Right kidney (tissue), 1 donor: ENCODE measurements at regions not wholly inside any gene's neighbourhood (a gene's known extent, or its start where the extent isn't known, plus 50 kb on each side); places are given as distances from the start of the nearest gene placed in this dataset.

Experiments used
- DNase-seq: peaks from one replicate; pipeline ENCODE4 v3.0.0-alpha.2; 2016

- DNase-seq, result no peak
Observed at GRCh38 chr7:80288175-80289122, 153.8 kb downstream of the GNAI1 start.

GRCh38 chr7:80287400-80288174 is 153.0 kb downstream of the GNAI1 start:
- no peak for DNase-seq

GRCh38 chr7:80286611-80287010 is 152.0 kb downstream of the GNAI1 start:
- DNase-seq, result no peak

- no peak for DNase-seq
Observed at GRCh38 chr7:80284855-80285254, 150.2 kb downstream of the GNAI1 start.

GRCh38 chr7:80279760-80280159 is 145.1 kb downstream of the GNAI1 start:
- no peak for DNase-seq

GRCh38 chr7:80278737-80279136 is 144.1 kb downstream of the GNAI1 start:
- no peak for DNase-seq

GRCh38 chr7:80277434-80278427 is 143.1 kb downstream of the GNAI1 start:
- peak; percentile 31 for DNase-seq
